ENCODE measurements at regions not wholly inside any gene's neighbourhood (a gene's known extent, or its start where the extent isn't known, plus 50 kb on each side); places are given as distances from the start of the nearest gene placed in this dataset.

GRCh38 chr5:122547669-122548068, 227.2 kb upstream of the SNX2 start:
- no peak overlapping the region for H3K4me2 ChIP-seq (ENCODE audit: insufficient read depth, insufficient read length, low read length)
- no peaks in the 10 kb centered on the region for H3K23me2 ChIP-seq (ENCODE audit: insufficient read length, low read depth, low read length, poor library complexity, severe bottlenecking)
- H3K9me3 ChIP-seq (ENCODE audit: control insufficient read depth, low read depth, low read length), result no peaks in the 10 kb centered on the region
- no peak overlapping the region for H3K23ac ChIP-seq (ENCODE audit: insufficient read length, low read depth, low read length)
- no peak overlapping the region for H4K5ac ChIP-seq (ENCODE audit: insufficient read length, low read depth, low read length)
- H3K4ac ChIP-seq (ENCODE audit: low read depth, low read length), result no peak overlapping the region
- H2AK5ac ChIP-seq (ENCODE audit: insufficient read length, low read length), result no peak overlapping the region
- no peak overlapping the region for H2BK15ac ChIP-seq (ENCODE audit: low read depth, low read length)
- Mint-ChIP-seq H3K9me3 (no peaks in the 10 kb centered on the region; a peak in 1 of 5 replicates), H3K36me3 (ENCODE audit: insufficient read depth in 1 of 3, low read depth in 3 of 3) (0 out of 7 replicates have a peak, but pooled peaks cover 0 to 5% (median 0%) of the 10 kb centered on the region in 3 experiments), H3K27me3 (ENCODE audit: low read depth) (no peaks in the 10 kb centered on the region), H3K27ac (no peak overlapping the region), H3K4me1 (peaks cover 0 to 6% of the 10 kb centered on the region in 2 experiments; a peak in 1 of 4 replicates), H3K4me3 (no peak overlapping the region)
- no peaks in the 10 kb centered on the region for H3K27me3 ChIP-seq (ENCODE audit: insufficient read depth, low read length)
- TF ChIP-seq CTCF (conservative IDR thresholded peaks at IDR 0.05), result no peak
- no peak overlapping the region for H2BK20ac ChIP-seq (ENCODE audit: low read depth, low read length, poor library complexity, severe bottlenecking)
- no peak overlapping the region for H3K9ac ChIP-seq (ENCODE audit: extremely low read depth, insufficient read length, low read length)
- no peaks in the 10 kb centered on the region for H3K79me2 ChIP-seq (ENCODE audit: insufficient read depth, low read length)
- no peak overlapping the region for H2AFZ ChIP-seq (ENCODE audit: low read length)
- no peak overlapping the region for H3K56ac ChIP-seq (ENCODE audit: insufficient read length, low read depth, low read length)
- no peak overlapping the region for H2BK12ac ChIP-seq (ENCODE audit: insufficient read length, low read depth, low read length)
- H3K14ac ChIP-seq (ENCODE audit: insufficient read depth, low read length), result no peak overlapping the region
- H2BK5ac ChIP-seq (ENCODE audit: insufficient read length, low read length), result no peak overlapping the region
- H4K8ac ChIP-seq (replicated peaks; ENCODE audit: insufficient read length, low read depth, low read length), result no peak overlapping the region
- H2BK120ac ChIP-seq (ENCODE audit: low read depth, low read length, poor library complexity, severe bottlenecking), result no peak overlapping the region
- no peaks in the 10 kb centered on the region for H4K20me1 ChIP-seq (ENCODE audit: control insufficient read depth, insufficient read depth, insufficient read length)
- H3T11ph ChIP-seq (ENCODE audit: low read length), result no peak overlapping the region
- H4K91ac ChIP-seq (ENCODE audit: insufficient read length, low read depth, low read length), result no peak overlapping the region
- no peak overlapping the region for H3K27ac ChIP-seq (ENCODE audit: insufficient read length, low read depth, low read length)
- H3K18ac ChIP-seq (ENCODE audit: insufficient read length, low read depth, low read length), result no peak overlapping the region
- no peaks in the 10 kb centered on the region for H3K4me1 ChIP-seq (ENCODE audit: insufficient read depth, low read length)
- no peaks in the 10 kb centered on the region for H3K79me1 ChIP-seq (ENCODE audit: insufficient read depth, low read depth, low read length, poor library complexity, severe bottlenecking)
- no CpG with 5 or more reads among the region's 4 CpGs for WGBS (ENCODE audit: extremely low coverage, insufficient read length, low lambda C conversion rate)
- no peak for DNase-seq

Measured in H9 (cell line).